ENCODE measurements at regions not wholly inside any gene's neighbourhood (a gene's known extent, or its start where the extent isn't known, plus 50 kb on each side); places are given as distances from the start of the nearest gene placed in this dataset.

DNA sequence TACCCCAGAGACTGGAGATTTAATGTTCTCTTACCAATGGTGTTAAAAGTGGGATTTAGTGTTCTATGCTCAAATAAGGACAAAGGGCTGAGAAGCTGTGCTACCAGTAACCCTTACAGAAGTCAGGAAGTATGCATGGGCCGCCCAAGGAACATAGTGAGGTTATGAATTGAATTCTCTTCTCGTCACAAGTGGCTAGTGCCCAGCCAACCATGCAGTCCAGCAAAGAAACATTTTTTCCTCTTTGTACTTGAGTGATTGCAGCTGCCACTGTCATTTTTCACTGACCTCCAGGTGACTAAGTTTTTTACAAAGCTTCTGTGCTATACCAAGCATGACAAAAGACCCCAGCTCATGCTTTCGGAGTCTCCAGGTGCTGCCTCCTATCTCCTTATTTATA lies 110.6 kb upstream of the DCBLD2 start:
- TF ChIP-seq, protein P1, sequence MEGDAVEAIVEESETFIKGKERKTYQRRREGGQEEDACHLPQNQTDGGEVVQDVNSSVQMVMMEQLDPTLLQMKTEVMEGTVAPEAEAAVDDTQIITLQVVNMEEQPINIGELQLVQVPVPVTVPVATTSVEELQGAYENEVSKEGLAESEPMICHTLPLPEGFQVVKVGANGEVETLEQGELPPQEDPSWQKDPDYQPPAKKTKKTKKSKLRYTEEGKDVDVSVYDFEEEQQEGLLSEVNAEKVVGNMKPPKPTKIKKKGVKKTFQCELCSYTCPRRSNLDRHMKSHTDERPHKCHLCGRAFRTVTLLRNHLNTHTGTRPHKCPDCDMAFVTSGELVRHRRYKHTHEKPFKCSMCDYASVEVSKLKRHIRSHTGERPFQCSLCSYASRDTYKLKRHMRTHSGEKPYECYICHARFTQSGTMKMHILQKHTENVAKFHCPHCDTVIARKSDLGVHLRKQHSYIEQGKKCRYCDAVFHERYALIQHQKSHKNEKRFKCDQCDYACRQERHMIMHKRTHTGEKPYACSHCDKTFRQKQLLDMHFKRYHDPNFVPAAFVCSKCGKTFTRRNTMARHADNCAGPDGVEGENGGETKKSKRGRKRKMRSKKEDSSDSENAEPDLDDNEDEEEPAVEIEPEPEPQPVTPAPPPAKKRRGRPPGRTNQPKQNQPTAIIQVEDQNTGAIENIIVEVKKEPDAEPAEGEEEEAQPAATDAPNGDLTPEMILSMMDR (IDR thresholded peaks at IDR 0.05) = no peak
- no peak for TF ChIP-seq POLR2A (IDR thresholded peaks at IDR 0.05)

All from esophagus squamous epithelium (tissue), 4 donors.